ENCODE measurements at regions not wholly inside any gene's neighbourhood (a gene's known extent, or its start where the extent isn't known, plus 50 kb on each side); places are given as distances from the start of the nearest gene placed in this dataset.
A peak's percentile ranks its signal among the peaks of the same experiment; 100 is the strongest.

DNA sequence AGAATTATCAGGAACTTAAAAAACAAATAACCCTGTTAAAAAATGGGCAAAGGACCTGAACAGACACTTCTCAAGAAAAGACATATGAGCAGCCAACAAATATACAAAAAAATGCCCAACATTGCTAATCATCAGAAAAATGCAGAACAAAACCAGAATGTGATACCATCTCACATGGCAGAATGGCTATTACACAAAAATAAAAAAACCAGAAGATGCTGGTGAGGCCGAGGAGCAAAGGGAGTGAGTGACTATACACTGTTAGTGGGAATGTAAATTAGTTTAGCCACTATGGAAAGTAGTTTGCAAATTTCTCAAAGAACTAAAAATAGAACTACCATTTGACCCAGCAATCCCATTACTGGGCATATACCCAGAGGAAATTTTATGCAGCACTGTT, 95.8 kb upstream of the DSEL start:
- no peak for DNase-seq (ENCODE audit: low read depth)
- TF ChIP-seq, protein P1, sequence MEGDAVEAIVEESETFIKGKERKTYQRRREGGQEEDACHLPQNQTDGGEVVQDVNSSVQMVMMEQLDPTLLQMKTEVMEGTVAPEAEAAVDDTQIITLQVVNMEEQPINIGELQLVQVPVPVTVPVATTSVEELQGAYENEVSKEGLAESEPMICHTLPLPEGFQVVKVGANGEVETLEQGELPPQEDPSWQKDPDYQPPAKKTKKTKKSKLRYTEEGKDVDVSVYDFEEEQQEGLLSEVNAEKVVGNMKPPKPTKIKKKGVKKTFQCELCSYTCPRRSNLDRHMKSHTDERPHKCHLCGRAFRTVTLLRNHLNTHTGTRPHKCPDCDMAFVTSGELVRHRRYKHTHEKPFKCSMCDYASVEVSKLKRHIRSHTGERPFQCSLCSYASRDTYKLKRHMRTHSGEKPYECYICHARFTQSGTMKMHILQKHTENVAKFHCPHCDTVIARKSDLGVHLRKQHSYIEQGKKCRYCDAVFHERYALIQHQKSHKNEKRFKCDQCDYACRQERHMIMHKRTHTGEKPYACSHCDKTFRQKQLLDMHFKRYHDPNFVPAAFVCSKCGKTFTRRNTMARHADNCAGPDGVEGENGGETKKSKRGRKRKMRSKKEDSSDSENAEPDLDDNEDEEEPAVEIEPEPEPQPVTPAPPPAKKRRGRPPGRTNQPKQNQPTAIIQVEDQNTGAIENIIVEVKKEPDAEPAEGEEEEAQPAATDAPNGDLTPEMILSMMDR (IDR thresholded peaks at IDR 0.05; ENCODE audit: insufficient read depth, low read depth, low read length): no peak
- Histone ChIP-seq H3K36me3 (ENCODE audit: control insufficient read depth, insufficient read depth, low read length) (no peaks in the 10 kb centered on the region), H3K27me3 (ENCODE audit: control insufficient read depth, insufficient read depth, low read length) (no peaks in the 10 kb centered on the region), H3K4me3 (ENCODE audit: low read depth, low read length) (no peak overlapping the region)
- ChIA-PET CTCF (no interaction called here), POLR2A (no interaction called here)

DNA sequence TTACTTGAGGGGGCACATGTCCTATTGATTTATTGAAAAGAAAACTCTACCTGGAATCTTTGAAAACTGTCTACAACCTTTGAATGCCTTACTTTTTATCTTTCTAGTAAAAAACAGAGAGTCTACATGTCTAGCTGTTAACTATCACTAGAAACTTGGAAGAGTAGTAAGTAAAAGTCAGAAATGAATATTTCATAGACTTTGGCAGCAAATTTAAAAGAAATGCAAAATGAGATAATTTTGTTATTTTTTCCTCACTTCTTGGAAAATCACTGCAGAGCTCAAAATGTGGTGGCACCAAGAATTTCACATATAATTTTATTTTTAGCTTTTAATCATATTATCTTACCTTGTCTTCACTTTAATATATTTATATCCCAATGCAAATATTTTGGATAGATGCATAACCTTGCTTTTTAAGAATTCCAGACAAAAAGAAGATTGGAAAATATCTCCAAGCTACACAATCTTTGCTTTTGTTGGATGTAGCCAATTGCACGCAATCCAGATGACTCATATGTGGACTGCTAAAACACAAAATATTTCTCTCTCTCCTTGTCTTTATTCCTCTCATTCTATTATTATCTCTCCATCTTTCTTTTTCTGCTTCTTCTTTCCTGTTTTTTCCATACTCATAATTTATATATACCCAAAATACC, 92.2 kb upstream of the DSEL start:
- ChIA-PET POLR2A (no interaction called here), CTCF (interaction anchor here (1.2 kb wide), 1 partner anchor 11 kb away, joined by 3 read pairs; no protein-coding TSS in a partner anchor)
- H3K36me3 ChIP-seq (ENCODE audit: control insufficient read depth, insufficient read depth, low read length): no peaks in the 10 kb centered on the region
- TF ChIP-seq, protein P1 (IDR thresholded peaks at IDR 0.05; ENCODE audit: insufficient read depth, low read depth, low read length): no peak
- no peak for DNase-seq (ENCODE audit: low read depth)
- no peaks in the 10 kb centered on the region for H3K27me3 ChIP-seq (ENCODE audit: control insufficient read depth, insufficient read depth, low read length)
- H3K4me3 ChIP-seq (ENCODE audit: low read depth, low read length): no peak overlapping the region

DNA sequence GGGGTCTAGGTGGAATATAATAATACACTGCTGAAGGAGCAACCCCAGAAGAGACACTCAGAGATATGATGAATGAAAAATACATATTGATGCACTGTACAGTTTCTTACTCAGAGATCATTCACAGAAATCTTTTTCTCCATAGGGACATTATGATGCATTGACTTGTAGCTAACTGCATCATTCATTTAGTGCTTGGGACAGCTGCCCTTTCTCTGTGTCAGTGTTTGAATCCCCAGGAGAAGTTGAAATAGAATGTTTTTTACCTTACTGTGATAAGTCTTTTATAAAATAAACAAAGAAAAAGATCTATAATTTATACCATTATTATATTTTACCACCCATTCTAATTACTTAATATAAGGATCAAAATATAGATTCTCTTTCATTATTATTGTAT, 91.7 kb upstream of the DSEL start:
- H3K36me3 ChIP-seq (ENCODE audit: control insufficient read depth, insufficient read depth, low read length): no peaks in the 10 kb centered on the region
- ChIA-PET CTCF (no interaction called here), POLR2A (no interaction called here)
- no peak overlapping the region for H3K4me3 ChIP-seq (ENCODE audit: low read depth, low read length)
- H3K27me3 ChIP-seq (ENCODE audit: control insufficient read depth, insufficient read depth, low read length): no peaks in the 10 kb centered on the region
- DNase-seq (ENCODE audit: low read depth): no peak
- TF ChIP-seq, protein P1 (IDR thresholded peaks at IDR 0.05; ENCODE audit: insufficient read depth, low read depth, low read length): no peak

DNA sequence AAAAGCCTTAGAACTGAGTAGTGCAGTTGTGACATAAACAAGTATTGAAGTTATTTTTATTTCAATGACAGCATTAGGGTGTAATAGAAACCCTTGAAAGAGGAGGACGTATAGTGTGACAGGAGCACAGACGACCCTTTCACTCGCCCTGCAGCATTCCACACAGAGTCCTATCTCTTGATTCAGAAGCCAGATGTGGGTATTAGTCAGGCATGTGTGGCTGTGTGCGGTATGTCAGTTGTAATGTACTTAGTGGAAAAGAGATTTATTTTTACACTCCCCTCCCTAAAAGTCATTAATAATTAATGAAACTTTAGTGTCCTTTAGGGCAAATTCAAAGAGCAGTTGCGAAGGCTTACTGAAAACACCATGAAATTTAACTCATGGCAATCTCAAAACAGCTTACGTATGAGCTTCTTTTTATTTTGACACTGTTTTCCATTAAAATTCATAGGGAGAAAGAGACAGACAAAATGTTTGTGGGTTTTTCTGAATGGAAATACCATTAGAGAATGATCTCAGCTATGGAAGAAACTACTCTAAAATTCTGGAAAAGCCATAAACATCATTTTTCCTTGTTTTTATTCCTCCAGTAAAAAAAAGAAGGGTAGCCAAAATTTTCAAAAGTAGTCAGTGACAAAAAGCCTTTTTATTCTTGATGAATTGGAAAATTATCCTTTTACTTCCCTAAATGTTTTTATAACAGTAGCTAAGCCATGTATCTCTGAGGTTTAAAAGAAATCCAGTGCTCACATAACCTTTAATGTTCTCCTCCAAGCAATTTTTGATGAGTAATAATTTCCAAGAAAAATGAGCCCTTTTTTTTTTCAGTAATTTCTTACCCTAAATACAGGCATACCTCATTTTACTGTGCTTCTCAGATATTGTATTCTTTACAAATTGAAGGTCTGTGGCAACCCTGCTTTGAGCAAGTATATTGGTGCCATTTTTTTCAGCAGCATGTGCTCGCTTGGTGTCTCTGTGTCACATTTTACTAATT, 84.0 kb upstream of the DSEL start:
- H3K4me3 ChIP-seq (ENCODE audit: low read depth, low read length): no peak overlapping the region
- H3K27me3 ChIP-seq (ENCODE audit: control insufficient read depth, insufficient read depth, low read length): no peaks in the 10 kb centered on the region
- CTCF ChIA-PET: interaction anchor here (0.6 kb wide), 2 partner anchors 218 to 861 kb away, joined by 3 to 7 read pairs; no protein-coding TSS in a partner anchor
- H3K36me3 ChIP-seq (ENCODE audit: control insufficient read depth, insufficient read depth, low read length): no peaks in the 10 kb centered on the region
- POLR2A ChIA-PET: interaction anchor here (1.2 kb wide), 1 partner anchor 83 kb away, joined by 3 read pairs; no protein-coding TSS in a partner anchor
- TF ChIP-seq, protein P1 (IDR thresholded peaks at IDR 0.05; ENCODE audit: insufficient read depth, low read depth, low read length): no peak
- DNase-seq (ENCODE audit: low read depth): peak; percentile 44

DNA sequence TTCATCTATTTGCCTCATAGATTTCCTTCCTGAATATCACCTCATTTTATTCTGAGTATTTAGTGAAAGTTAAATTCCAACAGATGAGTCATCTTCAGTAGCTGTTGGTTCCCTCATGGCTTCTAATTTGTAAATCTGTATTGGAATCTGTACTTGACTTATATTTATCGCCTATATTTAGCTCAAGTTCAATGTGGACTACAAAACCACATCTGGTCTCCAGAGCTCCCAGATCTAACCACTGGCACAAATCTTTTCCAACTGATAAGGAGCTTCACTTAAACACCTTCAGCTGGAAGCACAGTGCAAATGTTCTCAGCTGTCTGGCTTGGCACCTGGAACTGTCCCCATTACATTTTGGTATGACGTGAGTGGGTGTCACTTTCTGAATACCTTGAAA, 82.8 kb upstream of the DSEL start:
- Histone ChIP-seq H3K4me3 (ENCODE audit: low read depth, low read length) (no peak overlapping the region), H3K27me3 (ENCODE audit: control insufficient read depth, insufficient read depth, low read length) (no peaks in the 10 kb centered on the region), H3K36me3 (ENCODE audit: control insufficient read depth, insufficient read depth, low read length) (no peaks in the 10 kb centered on the region)
- DNase-seq (ENCODE audit: low read depth): no peak
- CTCF ChIA-PET: interaction anchor here (1.0 to 1.2 kb wide), 3 partner anchors 9 to 1061 kb away, joined by 3 read pairs; no protein-coding TSS in a partner anchor
- TF ChIP-seq, protein P1 (IDR thresholded peaks at IDR 0.05; ENCODE audit: insufficient read depth, low read depth, low read length): no peak
- POLR2A ChIA-PET: interaction anchor here (0.6 to 0.7 kb wide), 2 partner anchors 71 to 112 kb away, joined by 3 to 4 read pairs; no protein-coding TSS in a partner anchor
